AML-193 (cell line): ENCODE measurements at regions not wholly inside any gene's neighbourhood (a gene's known extent, or its start where the extent isn't known, plus 50 kb on each side); places are given as distances from the start of the nearest gene placed in this dataset.
"Not testable (repeated sequence)": the region's sequence is repeated elsewhere in the genome, so short reads cannot be mapped to it uniquely, and the experiment has no call there.

Experiments used
- DNase-seq, 2 experiments: peaks; one replicate each; lab custom pipeline; 2025; lab: John Stamatoyannopoulos, UW

DNA sequence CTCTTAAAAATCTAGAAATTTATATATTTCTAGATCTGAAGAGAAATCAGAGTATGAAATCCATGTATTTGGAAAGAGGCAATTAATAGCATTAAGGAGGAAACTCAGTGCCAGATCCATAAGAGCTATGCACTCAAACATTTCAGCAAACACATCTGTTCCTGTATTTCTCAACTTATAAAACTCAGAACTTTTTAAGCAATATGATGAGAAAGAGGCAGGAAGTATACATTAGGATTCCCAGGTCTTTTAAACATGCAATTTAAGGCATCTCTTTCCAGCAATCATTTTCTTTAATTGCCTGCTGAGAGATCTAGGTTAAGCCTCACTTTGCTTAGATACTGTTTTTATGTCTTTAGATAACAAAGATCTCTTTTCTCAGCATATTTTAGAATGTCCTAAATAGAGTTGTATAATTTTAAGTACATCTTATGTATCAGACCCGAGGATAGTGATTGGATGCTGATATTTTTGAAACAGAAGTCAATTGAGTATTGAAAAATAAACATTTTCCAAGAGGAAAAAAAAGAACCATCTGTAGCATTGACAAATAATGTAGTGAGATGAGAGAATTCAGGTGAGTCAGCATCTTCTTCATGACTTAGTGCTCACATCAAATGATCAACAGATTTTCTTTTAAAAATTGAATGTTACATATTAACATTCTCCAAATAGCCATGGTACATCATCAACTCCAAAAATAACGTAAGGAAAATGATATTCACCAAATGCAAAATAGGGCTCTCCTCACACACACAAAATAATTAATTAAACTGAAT, 461.4 kb upstream of the NOX3 start:
- DNase-seq: no peak

DNA sequence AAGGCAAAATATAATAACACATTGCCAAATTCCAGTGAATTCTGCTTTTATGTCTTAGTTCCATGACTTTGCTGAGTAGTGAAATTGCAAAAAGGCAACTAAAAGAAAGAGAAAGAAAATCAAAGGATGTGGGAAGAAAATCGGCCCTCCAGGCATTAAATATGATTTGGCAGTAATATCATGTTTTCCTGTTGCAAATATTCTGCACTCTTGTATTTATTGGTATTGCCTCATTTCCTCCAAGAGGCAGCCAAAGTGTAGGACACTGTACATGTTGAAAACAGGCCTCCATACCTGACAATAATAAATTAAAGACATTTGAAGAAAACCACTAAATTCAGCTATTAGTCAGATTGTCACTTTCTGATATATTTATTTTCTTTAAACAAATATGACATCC, 460.0 kb upstream of the NOX3 start:
- DNase-seq: no peak

DNA sequence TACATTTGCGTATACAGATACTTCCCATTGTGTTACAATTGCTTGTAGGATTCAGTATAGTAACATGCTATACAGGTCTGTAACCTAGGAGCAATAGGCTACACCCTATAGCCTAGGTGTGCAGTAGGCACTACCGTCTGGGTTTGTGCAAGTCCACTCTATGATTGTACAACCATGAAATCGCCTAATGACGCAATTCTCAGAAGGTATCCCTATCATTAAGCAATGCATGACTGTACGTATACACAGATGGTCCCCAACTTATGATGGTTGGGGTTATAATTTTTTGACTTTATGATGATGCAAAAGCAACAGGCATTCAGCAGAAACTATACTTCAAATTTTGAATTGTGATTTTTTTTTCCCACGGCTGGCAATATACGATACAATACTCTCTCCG, 458.2 kb upstream of the NOX3 start:
- no peak for DNase-seq

DNA sequence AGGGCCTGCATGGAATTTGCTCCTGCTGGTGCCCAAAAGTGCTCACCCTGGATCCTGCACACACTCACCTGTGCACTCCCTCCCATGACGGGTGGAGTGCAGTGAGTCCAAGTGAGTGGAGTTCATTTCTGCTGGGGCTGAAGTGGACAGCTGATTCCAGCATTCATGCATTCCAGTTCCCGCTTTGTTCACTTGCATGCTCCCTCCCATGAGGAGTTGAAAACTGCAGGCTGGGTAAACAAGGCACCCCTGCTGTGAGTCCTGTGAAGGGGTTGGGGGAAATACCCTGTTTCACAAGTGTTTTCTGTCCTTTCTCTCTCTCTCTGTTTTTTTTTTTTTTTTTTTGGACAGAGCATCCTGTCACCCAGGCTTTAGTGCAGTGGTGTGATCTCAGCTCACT, 454.1 kb upstream of the NOX3 start:
- no peak for DNase-seq

DNA sequence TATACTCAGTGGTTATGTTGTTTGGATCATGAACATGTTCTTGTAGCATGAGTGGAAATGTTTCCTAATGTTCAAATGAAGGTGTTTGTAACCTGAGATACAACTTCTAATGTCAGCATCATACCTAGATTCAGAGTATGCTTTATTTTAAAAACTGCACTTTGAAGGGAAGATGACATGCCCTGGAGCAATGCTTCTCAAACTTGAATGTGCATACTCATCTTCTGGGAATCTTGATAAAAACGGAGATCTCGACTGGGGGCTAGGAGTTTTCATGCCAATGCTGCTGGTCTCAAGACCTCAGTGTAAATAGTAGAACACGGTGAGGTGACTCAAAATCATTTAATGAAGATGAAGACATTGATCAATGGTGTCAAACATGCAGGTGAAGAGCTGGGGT, 440.0 kb upstream of the NOX3 start:
- no peak for DNase-seq

DNA sequence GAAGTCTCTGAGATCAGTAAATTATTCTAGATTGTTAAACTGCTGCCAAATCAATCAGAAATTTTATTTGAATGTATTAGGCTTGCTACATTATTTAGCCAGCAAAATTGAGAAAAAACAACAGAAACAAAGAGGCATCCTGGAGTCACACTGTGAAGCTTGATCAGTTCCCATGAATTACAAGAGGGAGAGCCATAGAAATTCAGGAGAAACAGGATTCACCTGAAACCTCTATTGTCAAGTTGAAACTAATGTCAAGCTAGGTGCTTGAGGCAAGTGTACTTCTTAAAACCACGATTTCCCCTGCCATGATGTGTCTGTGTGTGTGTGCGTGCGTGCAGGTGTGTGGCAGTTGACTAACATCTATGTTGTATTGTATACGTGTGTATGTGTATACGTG, 439.1 kb upstream of the NOX3 start:
- DNase-seq: no peak

DNA sequence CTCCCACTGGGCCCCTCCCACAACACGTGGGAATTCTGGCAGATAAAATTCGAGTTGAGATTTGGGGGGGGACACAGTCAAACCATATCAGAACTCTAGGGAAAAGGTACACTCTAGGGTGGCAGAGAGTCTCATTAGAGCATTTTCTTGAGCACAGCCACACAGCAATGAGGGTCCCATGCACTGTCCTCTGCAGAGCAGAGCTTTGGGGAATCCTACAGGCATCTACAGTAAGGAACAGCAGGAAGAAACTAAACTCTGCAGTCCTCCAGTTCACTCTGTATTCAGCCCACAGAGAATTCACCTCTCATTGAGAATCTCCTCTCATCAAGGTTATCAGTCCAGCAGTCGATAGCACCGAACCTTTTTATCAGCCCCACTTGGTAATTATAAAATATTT, 438.6 kb upstream of the NOX3 start:
- DNase-seq: no peak

DNA sequence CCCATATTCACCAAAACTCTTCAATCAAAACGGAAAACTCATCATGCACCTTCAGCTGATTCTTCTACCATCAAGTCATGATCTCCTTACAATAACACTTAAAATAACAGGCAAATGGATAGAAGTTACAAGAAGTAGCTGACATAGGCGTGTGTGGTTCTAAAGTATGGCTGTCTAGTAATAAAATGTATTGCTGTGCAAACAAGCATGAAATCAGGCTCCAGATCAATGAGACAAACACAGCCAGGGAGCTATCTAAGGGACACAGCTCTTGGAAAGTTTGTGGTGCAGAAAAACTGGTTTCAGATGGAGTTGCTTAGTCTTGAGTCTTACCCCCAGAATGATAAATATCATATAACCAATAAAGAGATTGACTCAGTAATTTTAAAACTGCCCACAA, 434.8 kb upstream of the NOX3 start:
- DNase-seq: no peak

DNA sequence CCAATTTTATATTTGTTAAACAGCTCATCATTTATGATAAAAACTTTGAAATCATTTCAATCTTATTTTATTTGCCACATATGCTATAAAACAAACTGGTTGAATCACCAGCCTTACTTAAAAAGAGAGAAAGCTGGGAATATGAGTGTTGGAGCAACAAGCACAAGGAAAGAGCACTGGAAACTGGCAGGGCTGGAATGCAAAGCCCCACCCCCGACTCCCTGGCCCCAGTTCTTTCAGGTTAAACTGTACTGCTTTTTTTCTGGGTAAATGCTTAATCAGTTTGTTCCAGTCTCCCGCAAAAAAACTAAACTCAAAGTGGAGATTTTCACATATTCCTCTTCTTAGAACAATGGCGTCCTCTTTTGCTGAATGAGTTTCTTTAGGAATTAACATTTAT, 433.8 kb upstream of the NOX3 start:
- DNase-seq: no peak

DNA sequence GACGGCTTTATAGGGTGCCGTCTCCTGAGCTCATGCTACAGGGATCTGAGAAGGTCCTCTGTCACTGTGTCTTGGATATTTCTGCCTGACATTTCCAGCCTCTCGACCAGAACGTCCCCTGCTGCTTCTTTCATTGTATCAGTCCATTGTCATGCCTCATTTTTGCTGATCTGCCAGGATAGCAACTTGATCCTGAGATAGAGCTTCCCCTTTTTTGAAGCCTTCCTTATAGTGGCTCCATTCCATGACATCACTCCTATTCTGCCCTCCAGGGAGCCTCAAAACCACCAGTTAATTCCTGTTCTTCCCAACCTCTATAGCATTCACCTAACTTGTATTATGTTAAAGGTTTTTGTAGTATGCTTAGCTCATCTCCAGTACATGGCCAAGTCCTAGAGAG, 431.8 kb upstream of the NOX3 start:
- no peak for DNase-seq

DNA sequence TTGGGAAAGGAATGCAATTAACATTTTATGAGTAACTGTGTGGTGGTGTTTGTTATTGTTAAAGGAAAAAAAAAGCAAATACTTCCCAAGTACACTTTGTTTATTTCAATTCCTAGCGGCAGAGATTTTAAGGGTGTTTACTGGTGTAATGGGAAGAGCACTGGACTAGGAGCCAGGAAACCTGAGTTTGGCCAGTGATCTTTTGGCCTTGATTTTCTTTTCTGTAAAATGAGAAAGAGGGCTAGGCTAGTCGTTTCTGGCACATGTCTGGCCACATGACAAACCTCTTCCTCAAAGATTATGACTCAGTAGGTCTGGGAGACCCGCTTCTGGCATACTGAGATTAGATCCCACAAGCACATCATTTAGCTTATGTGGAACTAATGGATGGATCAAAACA, 428.1 kb upstream of the NOX3 start:
- no peak for DNase-seq

DNA sequence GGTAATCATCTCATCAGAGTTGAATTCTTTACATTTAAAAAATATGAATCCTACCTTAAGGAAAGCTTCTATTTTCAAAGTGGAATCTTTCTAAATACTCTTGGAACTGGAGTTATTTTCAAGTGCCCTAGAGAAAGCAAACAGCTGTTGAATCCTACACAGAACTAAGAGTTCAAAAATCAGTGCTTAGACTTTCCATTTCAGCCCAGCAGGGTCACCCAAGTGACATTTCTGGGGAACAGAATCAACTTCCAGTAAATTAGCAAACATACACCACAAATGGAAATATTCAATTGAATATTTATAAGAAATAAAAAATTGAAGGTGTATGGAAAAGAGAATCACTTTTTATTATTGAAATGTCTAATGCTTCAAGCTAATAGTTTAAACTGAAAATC, 427.7 kb upstream of the NOX3 start:
- no peak for DNase-seq

DNA sequence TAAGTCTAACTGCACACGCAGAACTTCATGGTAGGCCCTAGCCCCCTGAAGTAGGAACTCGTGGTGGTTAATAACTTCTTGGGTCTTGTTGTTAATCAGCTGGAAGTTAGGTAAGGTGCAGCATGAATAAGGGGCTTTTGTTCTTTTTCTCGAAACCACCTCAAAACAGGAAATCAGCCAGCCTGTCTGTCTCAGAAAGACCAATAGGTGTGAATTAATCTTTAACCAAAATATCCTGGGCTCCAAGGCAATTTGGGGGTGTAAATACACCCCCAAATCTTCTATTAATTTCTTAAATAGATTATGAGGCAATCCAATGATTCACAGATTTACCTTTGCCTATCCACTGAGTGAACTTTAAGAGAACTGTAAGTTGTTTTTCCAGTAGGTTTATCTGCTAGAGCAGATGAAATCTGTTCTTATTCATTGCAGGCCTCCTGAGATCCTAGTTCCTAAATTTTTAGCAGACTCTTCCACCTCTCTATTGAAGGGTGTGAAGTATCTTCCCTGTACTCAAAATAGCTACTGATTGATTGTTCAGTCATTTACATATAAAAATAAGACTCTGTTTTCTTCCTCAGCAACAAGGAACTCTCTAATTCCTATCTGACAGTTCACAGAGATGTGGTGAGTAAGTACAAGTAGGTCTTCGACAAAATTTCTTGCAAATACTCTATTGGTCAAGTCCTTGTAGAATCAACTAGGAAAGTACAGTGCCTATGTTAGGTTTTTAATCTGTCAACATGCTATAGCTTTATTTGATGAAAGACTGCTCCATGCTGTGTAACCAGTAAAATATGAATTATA, 427.1 kb upstream of the NOX3 start:
- no peak for DNase-seq

DNA sequence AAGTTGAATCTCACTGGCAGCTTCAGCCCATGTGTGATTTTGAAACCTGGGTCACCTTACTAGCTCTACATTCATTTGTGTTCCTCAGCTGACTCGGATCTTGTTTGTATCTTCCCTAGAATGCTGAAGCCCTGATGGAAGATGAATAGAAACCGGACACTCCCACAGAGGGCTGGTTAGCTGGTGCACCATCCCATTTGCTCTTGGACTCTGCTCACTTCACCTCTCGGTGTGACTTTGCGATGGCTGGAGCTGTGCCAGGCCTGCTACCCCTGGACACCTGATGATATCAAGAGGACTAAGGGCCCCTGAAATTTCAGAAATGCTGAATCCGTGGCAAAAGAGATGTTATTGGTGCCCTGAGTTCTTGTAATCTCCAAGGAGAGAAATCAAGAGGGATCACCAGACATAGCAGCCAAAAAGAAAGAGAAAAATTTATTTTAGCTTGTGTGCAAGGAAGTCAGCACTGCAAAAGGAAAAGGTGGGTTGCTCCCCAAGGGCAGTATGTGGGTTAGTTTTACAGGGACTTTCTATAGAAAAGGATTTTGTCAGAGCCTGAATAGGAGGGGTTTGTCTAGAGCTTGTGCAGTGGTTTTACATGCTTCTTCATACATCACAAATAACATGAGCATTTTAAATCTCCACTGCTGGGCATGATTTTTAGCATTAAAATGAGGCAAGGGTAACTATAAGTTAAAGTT, 426.3 kb upstream of the NOX3 start:
- no peak for DNase-seq

DNA sequence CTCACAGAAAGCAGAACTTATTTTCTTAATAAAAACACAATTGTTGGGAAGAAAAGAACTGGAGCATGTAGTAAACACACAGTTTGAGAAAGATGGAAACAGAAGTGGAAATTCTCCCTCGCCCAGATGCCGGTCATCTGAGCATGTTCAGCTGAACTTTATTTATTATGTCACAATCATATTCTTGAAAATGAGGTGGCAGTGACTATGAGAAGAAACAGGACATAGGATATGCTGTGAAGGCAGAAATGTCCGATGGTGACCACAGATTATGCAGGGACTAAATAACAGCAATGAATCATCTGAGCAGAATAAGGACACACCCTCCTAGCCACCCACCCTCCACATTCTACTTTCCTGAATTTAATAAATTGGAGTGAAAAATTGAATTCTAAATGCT, 425.3 kb upstream of the NOX3 start:
- no peak for DNase-seq

DNA sequence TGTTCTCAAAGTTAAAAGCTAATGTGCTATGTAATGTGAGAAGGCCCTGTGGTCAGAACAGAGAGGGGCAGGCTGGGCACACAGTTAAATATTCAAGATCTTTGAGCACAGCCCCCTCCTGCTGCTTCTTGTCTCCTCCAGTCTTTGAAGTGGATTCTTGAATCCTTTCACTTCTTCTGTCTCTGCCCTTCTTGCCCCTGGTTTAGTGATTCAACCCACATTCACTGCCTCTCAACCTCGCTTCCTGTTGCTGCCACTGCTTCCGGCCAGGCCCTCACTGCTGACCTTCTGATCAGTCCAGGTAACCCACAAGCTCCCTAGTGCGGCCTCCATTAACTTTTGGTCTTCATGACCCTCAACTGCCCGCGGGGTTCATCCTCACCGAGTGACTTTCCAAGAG, 417.3 kb upstream of the NOX3 start:
- DNase-seq: no peak

DNA sequence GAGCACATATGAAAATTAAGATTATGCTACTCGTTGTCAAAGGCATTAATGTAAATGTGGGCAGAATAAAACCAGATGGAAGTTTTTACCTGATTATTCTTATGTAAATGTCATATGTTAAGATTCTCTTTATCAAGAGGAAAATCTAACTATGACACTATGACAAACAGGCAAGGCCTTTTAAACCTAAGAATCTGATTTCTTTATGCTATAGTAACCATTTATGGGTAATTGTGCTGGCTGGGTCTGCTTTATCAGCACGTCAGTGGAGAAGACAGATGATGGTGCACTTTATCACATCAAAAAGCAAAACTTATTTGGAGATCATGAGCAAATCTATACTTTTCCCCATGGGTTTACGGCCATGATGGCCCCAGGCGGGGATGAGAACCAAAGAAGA, 412.0 kb upstream of the NOX3 start:
- no peak for DNase-seq

DNA sequence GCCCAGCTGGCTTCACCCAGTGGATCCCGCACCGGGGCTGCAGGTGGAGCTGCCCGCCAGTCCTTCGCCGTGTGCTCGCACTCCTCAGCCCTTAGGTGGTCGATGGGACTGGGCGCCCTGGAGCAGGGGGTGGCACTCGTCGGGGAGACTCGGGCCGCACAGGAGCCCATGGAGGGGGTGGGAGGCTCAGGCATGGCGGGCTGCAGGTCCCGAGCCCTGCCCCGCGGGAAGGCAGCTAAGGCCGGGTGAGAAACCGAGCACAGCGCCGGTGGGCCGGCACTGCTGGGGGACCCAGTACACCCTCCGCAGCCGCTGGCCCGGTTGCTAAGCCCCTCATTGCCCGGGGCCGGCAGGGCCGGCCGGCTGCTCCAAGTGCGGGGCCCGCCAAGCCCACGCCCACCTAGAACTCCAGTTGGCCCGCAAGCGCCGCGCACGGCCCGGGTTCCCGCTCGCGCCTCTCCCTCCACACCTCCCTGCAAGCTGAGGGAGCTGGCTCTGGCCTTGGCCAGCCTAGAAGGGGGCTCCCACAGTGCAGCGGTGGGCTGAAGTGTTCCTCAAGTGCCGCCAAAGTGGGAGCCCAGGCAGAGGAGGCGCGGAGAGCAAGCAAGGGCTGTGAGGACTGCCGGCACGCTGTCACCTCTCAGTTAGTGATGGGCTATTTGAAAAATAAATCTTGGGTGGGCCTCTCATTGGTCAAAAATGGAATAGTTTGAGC, 411.2 kb upstream of the NOX3 start:
- DNase-seq: not testable (repeated sequence)

DNA sequence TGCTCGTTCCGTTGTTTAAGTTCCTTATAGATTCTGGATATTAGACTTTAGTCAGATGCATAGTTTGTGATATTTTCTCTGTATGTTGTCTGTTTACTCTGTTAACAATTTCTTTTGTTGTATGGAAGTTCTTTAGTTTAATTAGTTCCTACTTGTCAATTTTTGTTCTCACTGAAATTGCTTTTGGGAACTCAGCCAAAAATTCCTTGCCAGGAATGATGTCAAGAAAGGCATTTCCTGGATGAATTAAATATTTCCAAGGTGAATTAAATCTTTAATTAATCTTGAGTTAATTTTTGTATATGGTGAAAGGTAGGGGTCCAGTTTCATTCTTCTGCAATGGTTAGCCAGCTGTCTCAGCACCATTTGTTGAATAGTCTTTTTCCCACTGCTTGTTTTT, 406.2 kb upstream of the NOX3 start:
- no peak for DNase-seq

DNA sequence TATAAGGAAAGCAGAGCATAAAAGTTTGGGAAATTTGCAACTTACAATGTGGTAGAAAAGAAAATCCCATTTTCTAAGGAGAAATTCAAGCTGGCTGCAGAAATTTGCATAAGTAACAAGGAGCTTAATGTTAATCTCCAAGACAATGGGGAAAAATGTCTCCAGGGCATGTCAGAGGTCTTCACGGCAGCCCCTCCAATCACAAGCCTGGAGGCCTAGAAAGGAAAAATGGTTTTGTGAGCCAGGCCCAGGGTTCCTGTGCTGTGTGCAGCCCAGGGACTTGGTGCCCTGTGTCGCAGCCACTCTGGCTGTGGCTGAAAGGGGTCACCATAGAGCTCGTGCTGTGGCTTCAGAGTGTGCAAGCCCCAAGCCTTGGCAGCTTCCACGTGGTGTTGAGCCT, 403.3 kb upstream of the NOX3 start:
- DNase-seq: not testable (repeated sequence)

DNA sequence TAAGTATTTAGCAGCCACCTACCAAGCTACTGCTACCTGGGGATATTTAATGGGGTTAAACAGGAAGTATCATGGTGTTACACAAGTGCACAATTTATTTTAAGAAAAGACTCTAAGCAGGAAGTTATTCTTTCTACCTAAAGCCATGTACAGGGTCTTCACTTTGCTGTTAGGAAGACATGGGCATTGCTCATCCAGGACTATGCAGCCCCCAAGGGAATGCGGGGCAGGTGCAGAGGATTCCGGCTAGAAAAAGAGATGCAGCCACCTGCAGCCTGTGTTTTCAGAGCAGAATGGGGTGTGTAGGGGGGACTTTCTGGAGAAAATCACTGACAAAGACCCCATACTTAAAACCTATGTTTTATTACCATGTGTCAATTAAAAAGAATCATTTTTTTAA, 399.1 kb upstream of the NOX3 start:
- no peak for DNase-seq

DNA sequence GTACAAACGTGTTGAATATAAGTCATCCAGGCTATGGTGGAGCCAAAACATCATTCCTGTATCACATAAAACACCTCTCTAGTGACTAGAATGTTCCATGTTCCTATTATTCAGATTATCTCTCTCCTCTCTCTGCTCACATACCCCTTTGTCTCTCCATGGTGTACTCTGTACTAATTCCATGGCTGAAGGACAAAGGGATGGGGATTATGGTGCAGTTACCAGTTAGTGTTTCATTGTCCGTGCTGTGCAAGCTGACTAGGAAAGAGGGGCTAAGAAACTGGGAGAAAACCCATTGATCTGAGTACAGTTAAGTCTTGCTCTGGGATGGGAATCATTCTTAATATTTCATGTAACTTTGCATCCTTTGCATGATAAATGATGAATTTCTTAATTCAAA, 397.4 kb upstream of the NOX3 start:
- DNase-seq: no peak
